Right lobe of liver (tissue), 6 donors: ENCODE measurements at regions not wholly inside any gene's neighbourhood (a gene's known extent, or its start where the extent isn't known, plus 50 kb on each side); places are given as distances from the start of the nearest gene placed in this dataset.

Source experiments
- ATAC-seq, 4 donors: fragments of 200-7000 bp; cut with Tn5 transposase; one replicate each; pipeline ENCODE4 v1.9.1; 2020; ENCODE audit warnings: mild to moderate bottlenecking in 4 of 4, moderate library complexity in 4 of 4
- DNase-seq, 3 donors: peaks; one replicate each; pipeline ENCODE4 v3.0.0-alpha.2; 2020
- H3K27ac ChIP-seq, 3 donors: fragments of 200-600 bp; one replicate each; pipeline ENCODE4 v1.8.0; 2022
- H3K27me3 ChIP-seq, 2 donors: fragments of 200-600 bp; one replicate each; pipeline ENCODE4 v1.8.0; 2022
- H3K36me3 ChIP-seq, 4 donors: fragments of 200-600 bp; sonication (generic) in 1 of 4; one replicate each; pipeline versions ENCODE4 v1.5.1 to v1.8.0; 2017 to 2022; ENCODE audit warnings: control low read depth in 1 of 4
- H3K4me1 ChIP-seq, 4 donors: fragments of 200-600 bp; sonication (generic) in 1 of 4; one replicate each; pipeline versions ENCODE4 v1.5.1 to v1.8.0; 2017 to 2022; ENCODE audit warnings: control low read depth in 1 of 4
- H3K4me3 ChIP-seq, 3 donors: fragments of 200-600 bp; one replicate each; pipeline ENCODE4 v1.8.0; 2022
- H3K9me3 ChIP-seq, 4 donors: fragments of 200-600 bp; sonication (generic) in 1 of 4; one replicate each; pipeline versions ENCODE4 v1.5.1 to v1.8.0; 2017 to 2022; ENCODE audit warnings: control low read depth in 1 of 4
- POLR2A ChIP-seq: fragments of 450-650 bp; IDR thresholded peaks from one replicate; pipeline ENCODE4 v1.6.1; 2017; ENCODE audit warnings: antibody characterized with exemption, mild to moderate bottlenecking
- WGBS: methylation state at CpG from one replicate; pipeline ENCODE4 v1.1.6; 2018; ENCODE audit warnings: low coverage, low lambda C conversion rate; ENCODE audit not compliant: insufficient coverage; ENCODE audit errors: missing lambda C conversion rate; 5-methylcytosine and 5-hydroxymethylcytosine counted together
- intact Hi-C, 2 donors: fragments of 100-400 bp; cut with DNase I; formaldehyde crosslinking; loops; one replicate each; pipeline versions ENCODE4 v1.11.2 to v1.14.1; 2022
- TF ChIP-seq, protein P1 (sequence below), 4 donors: fragments of 200-600 bp in 3 of 4; fragments of 450-650 bp in 1 of 4; IDR thresholded peaks; one replicate each; pipeline versions ENCODE4 v1.5.1 to v1.8.0; 2016 to 2022; ENCODE audit warnings: antibody characterized with exemption in 4 of 4, mild to moderate bottlenecking in 2 of 4
- donor health status: DM: no; HTN: yes; CAD: no.
- donor health status: DM: no; HTN: no; CAD: no.
- donor health status: DM: no; HTN: no; CAD: no.
- donor health status: DM: no; HTN: yes; CAD: no.
- donor health status: DM: no; HTN: yes; CAD: no.

DNA sequence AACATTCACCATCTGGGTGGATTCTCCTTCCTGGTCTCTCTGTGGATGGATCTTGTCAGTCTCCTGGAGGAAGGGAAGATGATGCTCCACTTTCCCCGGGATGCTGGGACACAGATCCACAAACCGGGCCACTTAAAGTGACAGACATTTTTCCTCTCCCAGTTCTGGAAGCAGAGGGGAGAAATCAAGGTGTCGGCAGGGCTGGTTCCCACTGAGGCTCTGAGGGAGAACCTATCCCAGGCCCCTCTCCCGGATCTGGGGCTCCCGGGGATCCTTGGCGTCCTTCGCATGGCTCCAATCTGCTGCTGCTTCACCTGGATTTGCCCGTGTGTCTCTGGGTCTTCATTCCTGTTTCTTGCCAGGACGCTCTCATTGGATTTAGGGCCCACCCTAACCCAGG is 263.1 kb upstream of the TNRC6C start:
- H3K36me3 ChIP-seq, result no peaks in the 10 kb centered on the region
- no peaks in the 10 kb centered on the region for H3K4me1 ChIP-seq
- H3K9me3 ChIP-seq, result no peaks in the 10 kb centered on the region
- no peak overlapping the region for H3K27ac ChIP-seq
- intact Hi-C loops, result no loop called here
- H3K27me3 ChIP-seq, result no peaks in the 10 kb centered on the region
- DNase-seq (peak in 1 of 3 donors; percentile 24), ATAC-seq (no peak)
- TF ChIP-seq POLR2A, result no peak
- TF ChIP-seq, protein P1, sequence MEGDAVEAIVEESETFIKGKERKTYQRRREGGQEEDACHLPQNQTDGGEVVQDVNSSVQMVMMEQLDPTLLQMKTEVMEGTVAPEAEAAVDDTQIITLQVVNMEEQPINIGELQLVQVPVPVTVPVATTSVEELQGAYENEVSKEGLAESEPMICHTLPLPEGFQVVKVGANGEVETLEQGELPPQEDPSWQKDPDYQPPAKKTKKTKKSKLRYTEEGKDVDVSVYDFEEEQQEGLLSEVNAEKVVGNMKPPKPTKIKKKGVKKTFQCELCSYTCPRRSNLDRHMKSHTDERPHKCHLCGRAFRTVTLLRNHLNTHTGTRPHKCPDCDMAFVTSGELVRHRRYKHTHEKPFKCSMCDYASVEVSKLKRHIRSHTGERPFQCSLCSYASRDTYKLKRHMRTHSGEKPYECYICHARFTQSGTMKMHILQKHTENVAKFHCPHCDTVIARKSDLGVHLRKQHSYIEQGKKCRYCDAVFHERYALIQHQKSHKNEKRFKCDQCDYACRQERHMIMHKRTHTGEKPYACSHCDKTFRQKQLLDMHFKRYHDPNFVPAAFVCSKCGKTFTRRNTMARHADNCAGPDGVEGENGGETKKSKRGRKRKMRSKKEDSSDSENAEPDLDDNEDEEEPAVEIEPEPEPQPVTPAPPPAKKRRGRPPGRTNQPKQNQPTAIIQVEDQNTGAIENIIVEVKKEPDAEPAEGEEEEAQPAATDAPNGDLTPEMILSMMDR (IDR thresholded peaks at IDR 0.05), result no peak
- no CpG with 5 or more reads among the region's 9 CpGs for WGBS
- no peak overlapping the region for H3K4me3 ChIP-seq

DNA sequence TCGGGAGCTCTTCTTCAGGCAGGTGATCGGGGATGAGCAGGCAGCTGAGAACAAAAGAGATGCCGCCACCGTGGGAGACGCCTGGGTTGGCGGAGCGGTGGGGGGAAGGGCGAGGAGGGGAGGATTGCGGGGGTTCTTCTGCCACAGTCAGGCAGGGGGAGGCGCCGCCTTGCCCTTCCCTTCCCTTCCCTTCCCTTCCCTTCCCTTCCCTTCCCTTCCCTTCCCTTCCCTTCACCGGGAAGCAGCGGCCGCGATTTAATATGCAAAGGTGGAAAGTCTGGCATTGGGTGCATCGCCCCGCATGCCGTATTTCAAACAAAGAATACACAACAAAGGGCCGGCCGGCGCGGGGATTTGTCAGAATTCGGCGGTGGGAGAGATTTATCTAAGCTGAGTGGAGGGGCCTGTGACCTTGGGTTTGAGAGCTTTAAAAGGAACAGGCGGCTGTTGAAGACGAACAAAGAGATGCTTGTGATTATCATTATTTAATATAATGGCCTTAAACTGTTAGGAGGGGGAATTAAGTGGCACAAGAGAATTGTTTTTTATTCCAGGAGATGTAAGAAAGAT is 262.3 kb upstream of the TNRC6C start:
- H3K36me3 ChIP-seq, result no peaks in the 10 kb centered on the region
- no peak overlapping the region for H3K27ac ChIP-seq
- no peaks in the 10 kb centered on the region for H3K27me3 ChIP-seq
- no peak overlapping the region for H3K4me3 ChIP-seq
- WGBS, result 13% methylated on average over 20 of the region's 26 CpGs
- no peaks in the 10 kb centered on the region for H3K4me1 ChIP-seq
- TF ChIP-seq, protein P1 (IDR thresholded peaks at IDR 0.05), result no peak
- no peak for TF ChIP-seq POLR2A
- H3K9me3 ChIP-seq, result no peaks in the 10 kb centered on the region
- intact Hi-C loops, result no loop called here
- ATAC-seq (no peak), DNase-seq (peak in 2 of 3 donors; percentile 24 to 31)

DNA sequence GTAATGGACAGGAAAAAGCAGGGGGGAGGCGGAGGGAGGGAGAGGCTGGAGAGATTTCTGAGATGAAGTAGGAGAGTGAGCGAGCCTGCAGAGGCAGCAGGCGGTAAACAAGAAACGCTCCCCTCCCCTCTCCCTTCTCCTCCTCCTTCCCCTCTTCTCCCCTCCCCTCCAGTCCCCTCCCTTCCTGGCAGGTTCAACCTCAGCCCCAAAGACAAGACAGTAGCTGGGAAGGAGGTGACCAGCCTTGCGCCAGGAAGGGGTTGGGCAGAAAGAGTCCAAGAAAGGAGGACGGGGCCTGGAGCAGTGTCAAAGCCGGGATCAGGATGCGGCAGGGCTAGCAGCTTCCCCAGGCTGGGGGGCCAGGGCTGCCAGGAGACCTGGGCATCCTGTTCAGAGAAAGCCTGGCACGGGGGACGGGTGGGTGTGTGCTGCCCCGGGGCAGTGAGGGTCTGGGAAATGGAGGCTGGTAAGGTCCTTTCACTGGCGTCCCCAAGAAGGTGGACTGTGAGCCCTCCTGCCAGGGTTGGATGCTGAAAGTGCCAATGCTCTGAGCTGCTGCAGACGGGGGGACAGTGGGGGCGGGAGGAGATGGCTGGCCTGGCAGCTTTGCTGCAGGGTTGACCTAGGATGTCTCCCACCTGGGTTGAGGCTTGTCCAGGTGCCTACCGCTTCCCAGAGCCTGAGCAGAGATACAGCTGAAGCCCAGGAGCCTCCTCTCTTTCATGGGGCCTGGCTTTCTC is 261.6 kb upstream of the TNRC6C start:
- TF ChIP-seq POLR2A, result no peak
- TF ChIP-seq, protein P1 (IDR thresholded peaks at IDR 0.05), result no peak
- 17% methylated on average over 10 of the region's 15 CpGs for WGBS
- intact Hi-C loops, result no loop called here
- ATAC-seq, result no peak
- DNase-seq, result peak in 2 of 3 donors; percentile 34 to 42
- Histone ChIP-seq H3K9me3 (no peaks in the 10 kb centered on the region), H3K36me3 (no peaks in the 10 kb centered on the region), H3K4me1 (no peaks in the 10 kb centered on the region), H3K27me3 (no peaks in the 10 kb centered on the region), H3K4me3 (no peak overlapping the region), H3K27ac (no peak overlapping the region)

DNA sequence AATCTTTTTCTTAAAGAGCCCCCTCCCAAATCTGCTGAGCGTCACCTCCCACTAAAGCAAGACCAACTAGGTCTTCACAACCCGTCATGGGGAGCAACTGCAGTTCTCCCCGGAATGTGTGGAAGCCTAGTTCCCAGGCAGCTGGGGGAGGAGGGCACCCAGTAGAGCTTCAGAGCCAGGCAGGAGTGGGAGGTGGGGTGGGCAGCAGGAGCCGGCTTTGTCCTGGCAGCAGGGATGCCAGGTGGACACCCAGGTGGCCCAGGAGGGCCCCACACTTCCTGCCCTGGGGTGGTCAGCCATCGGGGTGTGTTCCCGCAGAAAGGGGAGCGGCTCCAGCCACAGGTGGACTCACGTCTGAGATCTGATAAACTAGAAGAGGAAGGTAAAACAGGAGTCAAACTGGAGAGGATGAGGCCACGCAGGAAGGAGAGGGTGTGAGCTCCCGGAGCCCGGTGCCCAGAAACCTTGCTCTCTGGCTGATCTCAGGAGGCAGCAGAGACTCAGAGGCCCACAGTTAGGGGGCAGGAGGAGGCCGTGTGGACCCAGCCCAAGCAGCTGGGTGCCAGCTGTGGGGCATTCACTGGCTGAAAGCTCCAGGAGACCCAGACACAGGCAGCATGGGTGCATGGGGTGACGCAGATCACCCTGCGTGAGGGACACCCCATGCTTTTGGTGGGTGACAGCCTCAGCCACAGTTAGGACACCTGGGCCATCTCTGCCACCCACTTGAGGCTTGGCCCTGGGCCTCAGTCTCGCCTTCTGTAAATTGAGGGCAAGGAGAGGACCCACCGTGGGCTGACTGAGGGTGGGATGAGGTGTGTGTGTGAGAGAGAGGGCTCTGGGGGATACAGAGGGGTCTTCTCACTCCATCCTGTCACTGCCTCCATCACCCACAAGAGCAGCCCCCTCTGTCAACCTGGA is 260.8 kb upstream of the TNRC6C start:
- WGBS, result 32% methylated on average over 10 of the region's 16 CpGs
- H3K4me1 ChIP-seq, result no peaks in the 10 kb centered on the region
- no peak overlapping the region for H3K27ac ChIP-seq
- H3K4me3 ChIP-seq, result no peak overlapping the region
- no peaks in the 10 kb centered on the region for H3K36me3 ChIP-seq
- intact Hi-C loops, result no loop called here
- ATAC-seq (no peak), DNase-seq (peak in 1 of 3 donors; percentile 30)
- H3K9me3 ChIP-seq, result no peaks in the 10 kb centered on the region
- TF ChIP-seq POLR2A, result no peak
- TF ChIP-seq, protein P1 (IDR thresholded peaks at IDR 0.05), result no peak
- no peaks in the 10 kb centered on the region for H3K27me3 ChIP-seq
